DMS53 treated with DMSO at 0.1 percent for 48 hours (cell line): ENCODE measurements at regions not wholly inside any gene's neighbourhood (a gene's known extent, or its start where the extent isn't known, plus 50 kb on each side); places are given as distances from the start of the nearest gene placed in this dataset.
"Not testable (repeated sequence)": the region's sequence is repeated elsewhere in the genome, so short reads cannot be mapped to it uniquely, and the experiment has no call there.

Source experiments
- DNase-seq: peaks from one replicate; lab custom pipeline; 2025; ENCODE audit not compliant: unreplicated experiment; lab: John Stamatoyannopoulos, UW

GRCh38 chr13:18836371-18837178 lies 345.0 kb downstream of the TUBA3C start:
- not testable (repeated sequence) for DNase-seq

GRCh38 chr13:18835754-18836153 lies 345.9 kb downstream of the TUBA3C start:
- not testable (repeated sequence) for DNase-seq

- not testable (repeated sequence) for DNase-seq
These were observed 356.9 kb downstream of the TUBA3C start for GRCh38 chr13:18824678-18825077.

- not testable (repeated sequence) for DNase-seq
These were observed 358.7 kb downstream of the TUBA3C start for GRCh38 chr13:18822655-18823639.

- not testable (repeated sequence) for DNase-seq
These were observed 407.6 kb downstream of the TUBA3C start for GRCh38 chr13:18773988-18774387.

- not testable (repeated sequence) for DNase-seq
These were observed 439.9 kb downstream of the TUBA3C start for GRCh38 chr13:18741696-18742095.

- no peak for DNase-seq
These were observed 442.3 kb downstream of the TUBA3C start for GRCh38 chr13:18739310-18739709.

- not testable (repeated sequence) for DNase-seq
These were observed 443.5 kb downstream of the TUBA3C start for GRCh38 chr13:18738086-18738485.

GRCh38 chr13:18727138-18727537 lies 454.5 kb downstream of the TUBA3C start:
- not testable (repeated sequence) for DNase-seq

- DNase-seq: not testable (repeated sequence)
These were observed 455.1 kb downstream of the TUBA3C start for GRCh38 chr13:18726524-18726923.

GRCh38 chr13:18725242-18725822 lies 456.3 kb downstream of the TUBA3C start:
- DNase-seq: not testable (repeated sequence)

GRCh38 chr13:18714889-18715288 lies 466.7 kb downstream of the TUBA3C start:
- DNase-seq: no peak

- DNase-seq: not testable (repeated sequence)
These were observed 471.0 kb downstream of the TUBA3C start for GRCh38 chr13:18710673-18711072.

GRCh38 chr13:18706538-18706937 lies 475.1 kb downstream of the TUBA3C start:
- DNase-seq: not testable (repeated sequence)

- DNase-seq: not testable (repeated sequence)
These were observed 479.0 kb downstream of the TUBA3C start for GRCh38 chr13:18702464-18703247.

- DNase-seq: not testable (repeated sequence)
These were observed 483.3 kb downstream of the TUBA3C start for GRCh38 chr13:18698332-18698731.

GRCh38 chr13:18697851-18698250 lies 483.8 kb downstream of the TUBA3C start:
- DNase-seq: not testable (repeated sequence)

GRCh38 chr13:18697221-18697620 lies 484.4 kb downstream of the TUBA3C start:
- not testable (repeated sequence) for DNase-seq

GRCh38 chr13:18677403-18677802 lies 504.2 kb downstream of the TUBA3C start:
- DNase-seq: not testable (repeated sequence)

- DNase-seq: not testable (repeated sequence)
These were observed 506.4 kb downstream of the TUBA3C start for GRCh38 chr13:18675268-18675667.
